GM10248 (cell line): ENCODE measurements at regions not wholly inside any gene's neighbourhood (a gene's known extent, or its start where the extent isn't known, plus 50 kb on each side); places are given as distances from the start of the nearest gene placed in this dataset.
"Not testable (repeated sequence)": the region's sequence is repeated elsewhere in the genome, so short reads cannot be mapped to it uniquely, and the experiment has no call there.

Source experiments
- CTCF ChIA-PET: fragments of 300-600 bp; sonication (Branson Sonifier 250); formaldehyde crosslinking; extraction: SDS; loops from one replicate; lab custom pipeline; 2021; ENCODE audit warnings: antibody characterized with exemption; lab: Yijun Ruan, JAX
- POLR2A ChIA-PET: fragments of 350-650 bp; sonication (Branson Sonifier 250); formaldehyde crosslinking; extraction: SDS; loops from one replicate; lab custom pipeline; 2020; ENCODE audit warnings: antibody characterized with exemption; lab: Yijun Ruan, JAX
- DNase-seq: peaks from one replicate; pipeline ENCODE4 v3.0.0; 2012; ENCODE audit errors: extremely low spot score
- CTCF ChIP-seq: IDR thresholded peaks from 2 replicates; pipeline ENCODE4 v1.5.1; 2012; ENCODE audit warnings: mild to moderate bottlenecking, low read depth; ENCODE audit errors: extremely low read depth, missing control alignments, control extremely low read depth

DNA sequence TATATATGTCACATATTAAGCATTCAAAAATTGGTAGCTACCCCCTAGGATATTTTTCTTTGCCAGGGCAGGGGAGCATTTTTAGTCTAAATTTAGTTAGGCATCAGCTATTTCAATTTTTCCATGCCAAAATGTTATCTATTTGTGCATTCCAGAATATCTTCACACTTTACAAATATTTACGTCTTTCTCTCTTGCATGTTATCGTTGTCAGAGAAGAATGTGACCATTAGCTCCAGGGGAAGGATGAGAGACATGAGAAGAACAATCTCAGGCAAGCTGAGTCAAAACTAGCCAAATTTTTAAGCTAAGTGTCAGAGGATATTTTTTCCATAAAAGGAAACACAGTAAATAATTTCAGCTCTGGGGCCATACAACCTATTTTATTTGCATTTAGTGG is 885.0 kb upstream of the EPHA5 start:
- no peak for TF ChIP-seq CTCF
- no peak for DNase-seq
- CTCF ChIA-PET, result interaction anchor here (1.7 kb wide), 1 partner anchor 38 kb away, joined by 5 read pairs; no protein-coding TSS in a partner anchor
- POLR2A ChIA-PET, result no interaction called here

- TF ChIP-seq CTCF, result no peak
- POLR2A ChIA-PET, result no interaction called here
- CTCF ChIA-PET, result interaction anchor here (1.7 kb wide), 1 partner anchor 37 kb away, joined by 5 read pairs; no protein-coding TSS in a partner anchor
- no peak for DNase-seq
These were observed 884.5 kb upstream of the EPHA5 start for GRCh38 chr4:66554826-66555225.

GRCh38 chr4:66545301-66545700 is 875.0 kb upstream of the EPHA5 start:
- CTCF ChIA-PET, DNase-seq, POLR2A ChIA-PET: not testable (repeated sequence)

GRCh38 chr4:66544281-66544680 is 874.0 kb upstream of the EPHA5 start:
- no peak for DNase-seq
- no peak for TF ChIP-seq CTCF
- ChIA-PET POLR2A (no interaction called here), CTCF (no interaction called here)

DNA sequence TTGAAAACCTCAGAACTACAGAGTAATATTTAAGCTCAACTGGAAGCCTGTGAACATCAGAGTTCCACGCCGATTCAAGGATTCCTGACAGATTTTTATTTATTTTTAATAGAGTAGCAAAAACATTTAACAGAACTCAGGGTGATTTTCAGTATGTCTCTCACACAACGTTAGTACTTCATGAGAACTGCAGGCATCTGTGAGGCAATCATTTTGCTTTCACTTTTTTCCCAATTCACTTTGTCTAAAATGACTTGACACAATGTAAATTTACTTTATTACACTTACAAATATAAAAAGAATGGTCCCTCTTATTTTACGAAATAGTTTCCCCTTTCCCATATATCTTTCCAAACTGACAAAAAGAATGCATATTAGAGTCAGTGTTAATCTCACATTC is 869.5 kb upstream of the EPHA5 start:
- ChIA-PET POLR2A (no interaction called here), CTCF (no interaction called here)
- no peak for DNase-seq
- no peak for TF ChIP-seq CTCF

- DNase-seq, result no peak
- no peak for TF ChIP-seq CTCF
- ChIA-PET POLR2A (no interaction called here), CTCF (no interaction called here)
These were observed 854.5 kb upstream of the EPHA5 start for GRCh38 chr4:66524781-66525180.

DNA sequence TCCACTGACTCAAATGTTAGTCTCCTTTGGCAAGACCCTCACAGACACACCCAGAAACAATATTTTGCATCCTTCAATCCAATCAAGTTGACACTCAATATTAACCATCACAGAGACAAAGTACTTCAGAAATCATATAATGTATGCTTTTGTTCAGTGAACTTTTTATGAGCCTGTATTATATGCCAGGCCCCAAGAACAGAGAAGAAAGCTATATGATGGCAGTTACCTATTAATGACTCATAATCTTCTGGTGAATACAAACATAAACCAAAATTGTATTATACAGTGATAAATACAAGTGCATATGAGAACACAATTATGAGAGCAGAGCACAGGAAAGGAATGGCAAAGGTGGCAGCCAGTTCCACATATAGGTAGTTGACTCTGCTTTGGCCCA is 852.0 kb upstream of the EPHA5 start:
- DNase-seq, result no peak
- POLR2A ChIA-PET, result no interaction called here
- no peak for TF ChIP-seq CTCF
- CTCF ChIA-PET, result no interaction called here
